ENCODE measurements at regions not wholly inside any gene's neighbourhood (a gene's known extent, or its start where the extent isn't known, plus 50 kb on each side); places are given as distances from the start of the nearest gene placed in this dataset.

DNA sequence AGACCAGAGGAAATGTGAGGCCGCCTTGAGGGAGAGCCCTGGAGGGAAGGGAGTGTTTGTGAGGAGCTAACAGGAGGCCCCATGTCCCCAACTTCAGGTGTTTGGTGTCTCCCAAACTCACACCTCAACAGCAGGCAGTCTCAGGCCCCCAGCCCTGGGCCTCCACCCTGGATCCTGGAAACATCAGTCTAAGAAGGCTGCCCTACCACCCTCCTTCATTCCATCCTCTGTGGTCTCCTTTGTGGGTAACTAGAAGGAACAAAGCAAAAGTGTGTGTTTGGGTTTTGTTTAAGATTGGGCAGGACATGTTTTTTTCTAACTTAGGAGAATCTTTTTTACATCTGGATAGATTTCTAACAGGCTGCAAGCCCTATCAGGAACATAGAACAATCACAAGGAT lies 404.3 kb downstream of the BCL11A start:
- H3K4me2 ChIP-seq (ENCODE audit: low read depth, low read length) = no peak overlapping the region
- H2AFZ ChIP-seq (ENCODE audit: low read length) = no peak overlapping the region

DNA sequence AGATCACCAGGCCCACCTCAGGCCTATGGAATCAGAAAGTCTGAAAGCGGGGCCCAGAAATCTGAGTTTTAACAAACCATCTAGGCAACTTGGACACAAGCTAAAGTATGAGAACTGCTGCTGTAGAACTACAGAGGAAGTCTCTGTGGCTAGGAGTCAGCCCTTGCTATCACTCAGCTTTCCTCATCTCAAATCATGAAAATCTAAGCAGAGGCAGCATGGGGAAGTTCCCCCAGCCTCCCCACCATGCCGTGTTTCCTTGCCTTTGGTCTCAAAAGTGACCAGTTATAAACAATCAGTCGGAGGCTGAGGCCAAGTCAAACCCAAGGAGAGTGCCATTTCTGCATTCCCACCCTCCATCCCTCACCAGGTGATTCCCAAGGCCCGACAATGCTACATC lies 404.7 kb downstream of the BCL11A start:
- Histone ChIP-seq H3K9me3 (replicated peaks; ENCODE audit: insufficient read depth, low read length) (no peaks in the 10 kb centered on the region), H3K27ac (ENCODE audit: low read length) (no peak overlapping the region), H3K4me3 (ENCODE audit: low read length) (no peak overlapping the region), H3K4me1 (ENCODE audit: low read length) (no peaks in the 10 kb centered on the region), H3K9ac (ENCODE audit: low read length) (no peak overlapping the region), H3K27me3 (replicated peaks; ENCODE audit: insufficient read depth, low read length) (no peaks in the 10 kb centered on the region), H3K36me3 (replicated peaks; ENCODE audit: insufficient read depth, low read length) (no peaks in the 10 kb centered on the region), H2AFZ (ENCODE audit: low read length) (no peak overlapping the region), H3F3A (ENCODE audit: insufficient read depth, low read length) (no peaks in the 10 kb centered on the region), H3K4me2 (ENCODE audit: low read depth, low read length) (no peak overlapping the region), H4K20me1 (ENCODE audit: insufficient read depth, low read length) (no peaks in the 10 kb centered on the region), H3K9me2 (replicated peaks; ENCODE audit: insufficient read depth, low read length) (no peaks in the 10 kb centered on the region), H3K79me2 (ENCODE audit: low read length) (no peaks in the 10 kb centered on the region)
- DNase-seq = no peak
- no peak for TF ChIP-seq EZH2 (optimal IDR thresholded peaks at IDR 0.05; ENCODE audit: low read depth, low read length)
- TF ChIP-seq, protein P1, sequence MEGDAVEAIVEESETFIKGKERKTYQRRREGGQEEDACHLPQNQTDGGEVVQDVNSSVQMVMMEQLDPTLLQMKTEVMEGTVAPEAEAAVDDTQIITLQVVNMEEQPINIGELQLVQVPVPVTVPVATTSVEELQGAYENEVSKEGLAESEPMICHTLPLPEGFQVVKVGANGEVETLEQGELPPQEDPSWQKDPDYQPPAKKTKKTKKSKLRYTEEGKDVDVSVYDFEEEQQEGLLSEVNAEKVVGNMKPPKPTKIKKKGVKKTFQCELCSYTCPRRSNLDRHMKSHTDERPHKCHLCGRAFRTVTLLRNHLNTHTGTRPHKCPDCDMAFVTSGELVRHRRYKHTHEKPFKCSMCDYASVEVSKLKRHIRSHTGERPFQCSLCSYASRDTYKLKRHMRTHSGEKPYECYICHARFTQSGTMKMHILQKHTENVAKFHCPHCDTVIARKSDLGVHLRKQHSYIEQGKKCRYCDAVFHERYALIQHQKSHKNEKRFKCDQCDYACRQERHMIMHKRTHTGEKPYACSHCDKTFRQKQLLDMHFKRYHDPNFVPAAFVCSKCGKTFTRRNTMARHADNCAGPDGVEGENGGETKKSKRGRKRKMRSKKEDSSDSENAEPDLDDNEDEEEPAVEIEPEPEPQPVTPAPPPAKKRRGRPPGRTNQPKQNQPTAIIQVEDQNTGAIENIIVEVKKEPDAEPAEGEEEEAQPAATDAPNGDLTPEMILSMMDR (IDR thresholded peaks at IDR 0.05; ENCODE audit: low read length) = no peak
- no peak for TF ChIP-seq EZH2phosphoT487 (IDR thresholded peaks at IDR 0.05; ENCODE audit: low read length)

More for the DNA sequence above, 404.3 kb downstream of the BCL11A start:
- H3K36me3 ChIP-seq (replicated peaks; ENCODE audit: insufficient read depth, low read length) = no peaks in the 10 kb centered on the region
- no peaks in the 10 kb centered on the region for H3K27me3 ChIP-seq (replicated peaks; ENCODE audit: insufficient read depth, low read length)
- H3K4me1 ChIP-seq (ENCODE audit: low read length) = no peaks in the 10 kb centered on the region
- no peak for DNase-seq
- no peak overlapping the region for H3K4me3 ChIP-seq (ENCODE audit: low read length)
- H3K9ac ChIP-seq (ENCODE audit: low read length) = no peak overlapping the region
- no peaks in the 10 kb centered on the region for H3K9me2 ChIP-seq (replicated peaks; ENCODE audit: insufficient read depth, low read length)
- no peak for TF ChIP-seq EZH2 (optimal IDR thresholded peaks at IDR 0.05; ENCODE audit: low read depth, low read length)
- TF ChIP-seq, protein P1 (IDR thresholded peaks at IDR 0.05; ENCODE audit: low read length) = no peak
- no peak for TF ChIP-seq EZH2phosphoT487 (IDR thresholded peaks at IDR 0.05; ENCODE audit: low read length)
- no peaks in the 10 kb centered on the region for H3K9me3 ChIP-seq (replicated peaks; ENCODE audit: insufficient read depth, low read length)
- no peak overlapping the region for H3K27ac ChIP-seq (ENCODE audit: low read length)
- no peaks in the 10 kb centered on the region for H4K20me1 ChIP-seq (ENCODE audit: insufficient read depth, low read length)
- H3K79me2 ChIP-seq (ENCODE audit: low read length) = no peaks in the 10 kb centered on the region
- no peaks in the 10 kb centered on the region for H3F3A ChIP-seq (ENCODE audit: insufficient read depth, low read length)

DNA sequence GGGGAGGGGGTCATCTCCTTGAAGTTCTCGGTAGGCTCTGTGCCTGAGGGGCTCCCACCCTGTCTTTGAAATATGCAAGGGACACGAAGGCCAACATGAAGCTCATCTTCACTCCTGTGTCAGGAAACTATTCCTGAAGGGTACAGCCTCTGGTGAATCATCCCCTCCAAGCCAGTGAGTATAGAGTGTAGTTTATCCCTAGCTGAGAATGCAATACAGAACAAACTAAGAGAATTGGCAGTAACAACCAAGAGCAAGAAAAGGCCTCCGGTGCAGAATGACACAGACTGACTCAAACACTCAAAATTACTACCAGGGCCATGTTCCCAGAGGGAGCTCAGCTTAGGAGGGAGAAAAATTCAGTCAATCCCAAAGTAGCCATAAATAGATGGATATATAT lies 413.3 kb downstream of the BCL11A start:
- no peak overlapping the region for H2AFZ ChIP-seq (ENCODE audit: low read length)
- no peaks in the 10 kb centered on the region for H3K79me2 ChIP-seq (ENCODE audit: low read length)
- no peaks in the 10 kb centered on the region for H3F3A ChIP-seq (ENCODE audit: insufficient read depth, low read length)
- DNase-seq = no peak
- no peak for TF ChIP-seq EZH2 (optimal IDR thresholded peaks at IDR 0.05; ENCODE audit: low read depth, low read length)
- TF ChIP-seq, protein P1 (IDR thresholded peaks at IDR 0.05; ENCODE audit: low read length) = no peak
- no peak for TF ChIP-seq EZH2phosphoT487 (IDR thresholded peaks at IDR 0.05; ENCODE audit: low read length)
- H3K4me3 ChIP-seq (ENCODE audit: low read length) = no peak overlapping the region
- H3K4me1 ChIP-seq (ENCODE audit: low read length) = no peaks in the 10 kb centered on the region
- no peak overlapping the region for H3K4me2 ChIP-seq (ENCODE audit: low read depth, low read length)
- no peaks in the 10 kb centered on the region for H3K9me2 ChIP-seq (replicated peaks; ENCODE audit: insufficient read depth, low read length)
- H3K9me3 ChIP-seq (replicated peaks; ENCODE audit: insufficient read depth, low read length) = no peaks in the 10 kb centered on the region
- no peak overlapping the region for H3K9ac ChIP-seq (ENCODE audit: low read length)
- no peak overlapping the region for H3K27ac ChIP-seq (ENCODE audit: low read length)
- H3K27me3 ChIP-seq (replicated peaks; ENCODE audit: insufficient read depth, low read length) = no peaks in the 10 kb centered on the region
- H4K20me1 ChIP-seq (ENCODE audit: insufficient read depth, low read length) = no peaks in the 10 kb centered on the region
- H3K36me3 ChIP-seq (replicated peaks; ENCODE audit: insufficient read depth, low read length) = no peaks in the 10 kb centered on the region

All from MM.1S (cell line).